GM18867 (cell line): ENCODE measurements at regions not wholly inside any gene's neighbourhood (a gene's known extent, or its start where the extent isn't known, plus 50 kb on each side); places are given as distances from the start of the nearest gene placed in this dataset.
"Not testable (repeated sequence)": the region's sequence is repeated elsewhere in the genome, so short reads cannot be mapped to it uniquely, and the experiment has no call there.

Experiments used
- ATAC-seq: cut with Tn5 transposase; IDR thresholded peaks from one replicate; pipeline ENCODE4 v1.9.1; 2021; ENCODE audit warnings: mild to moderate bottlenecking, moderate library complexity; ENCODE audit not compliant: unreplicated experiment

GRCh38 chr5:143898916-143899591 lies 87.1 kb downstream of the HMHB1 start:
- ATAC-seq = no peak

GRCh38 chr5:143908959-143909358 lies 97.0 kb downstream of the HMHB1 start:
- ATAC-seq = no peak

- no peak for ATAC-seq
Observed at GRCh38 chr5:143913008-143913752, 101.2 kb downstream of the HMHB1 start.

GRCh38 chr5:143914756-143915155 lies 102.8 kb downstream of the HMHB1 start:
- ATAC-seq = no peak

- no peak for ATAC-seq
Observed at GRCh38 chr5:143916451-143916850, 104.5 kb downstream of the HMHB1 start.

- no peak for ATAC-seq
Observed at GRCh38 chr5:143918961-143919360, 107.0 kb downstream of the HMHB1 start.

- ATAC-seq = no peak
Observed at GRCh38 chr5:143920772-143921171, 108.8 kb downstream of the HMHB1 start.

- no peak for ATAC-seq
Observed at GRCh38 chr5:143921525-143922311, 109.8 kb downstream of the HMHB1 start.

- no peak for ATAC-seq
Observed at GRCh38 chr5:143922718-143923117, 110.8 kb downstream of the HMHB1 start.

GRCh38 chr5:143923634-143924266 lies 111.8 kb downstream of the HMHB1 start:
- peak; percentile 76 for ATAC-seq

GRCh38 chr5:143924311-143924978 lies 112.5 kb downstream of the HMHB1 start:
- no peak for ATAC-seq

GRCh38 chr5:143924979-143925325 lies 113.0 kb downstream of the HMHB1 start:
- not testable (repeated sequence) for ATAC-seq

- no peak for ATAC-seq
Observed at GRCh38 chr5:143929486-143929885, 117.5 kb downstream of the HMHB1 start.

- no peak for ATAC-seq
Observed at GRCh38 chr5:143930561-143930960, 118.6 kb downstream of the HMHB1 start.

GRCh38 chr5:143931476-143931875 lies 119.5 kb downstream of the HMHB1 start:
- ATAC-seq = no peak

- ATAC-seq = no peak
Observed at GRCh38 chr5:143931986-143932385, 120.0 kb downstream of the HMHB1 start.

GRCh38 chr5:143932584-143932983 lies 120.6 kb downstream of the HMHB1 start:
- no peak for ATAC-seq

GRCh38 chr5:143933451-143933850 lies 121.5 kb downstream of the HMHB1 start:
- ATAC-seq = no peak

- no peak for ATAC-seq
Observed at GRCh38 chr5:143934821-143935220, 122.9 kb downstream of the HMHB1 start.

GRCh38 chr5:143938230-143938629 lies 126.3 kb downstream of the HMHB1 start:
- ATAC-seq = no peak

- no peak for ATAC-seq
Observed at GRCh38 chr5:143946837-143947236, 134.9 kb downstream of the HMHB1 start.
